ENCODE measurements at regions not wholly inside any gene's neighbourhood (a gene's known extent, or its start where the extent isn't known, plus 50 kb on each side); places are given as distances from the start of the nearest gene placed in this dataset.

DNA sequence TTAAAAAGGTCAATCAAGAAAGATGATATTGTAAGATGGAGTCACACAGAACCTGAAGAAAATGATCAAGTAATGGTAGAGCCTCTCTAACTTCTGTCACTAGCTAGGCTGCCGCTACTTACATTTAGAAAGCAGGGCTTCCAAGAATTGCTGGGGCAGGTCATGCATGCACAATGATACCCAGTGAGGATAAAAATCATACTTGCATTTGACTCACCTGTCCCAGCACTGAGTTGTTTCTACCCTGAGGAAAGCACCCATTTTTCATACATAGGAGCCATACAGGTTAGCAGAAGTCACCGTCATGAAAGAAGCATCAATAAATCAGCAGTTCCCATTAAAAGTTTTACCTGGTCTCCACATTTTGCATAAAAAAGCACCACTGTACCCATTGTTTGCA is 662.3 kb upstream of the FANCL start:
- TF ChIP-seq CTCF (IDR thresholded peaks at IDR 0.05) (no peak), POLR2A (IDR thresholded peaks at IDR 0.05) (no peak)
